NCI-H128 (cell line): ENCODE measurements at regions not wholly inside any gene's neighbourhood (a gene's known extent, or its start where the extent isn't known, plus 50 kb on each side); places are given as distances from the start of the nearest gene placed in this dataset.
A peak's percentile ranks its signal among the peaks of the same experiment; 100 is the strongest.
"Not testable (repeated sequence)": the region's sequence is repeated elsewhere in the genome, so short reads cannot be mapped to it uniquely, and the experiment has no call there.

ENCODE experiments used
- DNase-seq: peaks from one replicate; lab custom pipeline; 2025; ENCODE audit not compliant: unreplicated experiment; lab: John Stamatoyannopoulos, UW

DNA sequence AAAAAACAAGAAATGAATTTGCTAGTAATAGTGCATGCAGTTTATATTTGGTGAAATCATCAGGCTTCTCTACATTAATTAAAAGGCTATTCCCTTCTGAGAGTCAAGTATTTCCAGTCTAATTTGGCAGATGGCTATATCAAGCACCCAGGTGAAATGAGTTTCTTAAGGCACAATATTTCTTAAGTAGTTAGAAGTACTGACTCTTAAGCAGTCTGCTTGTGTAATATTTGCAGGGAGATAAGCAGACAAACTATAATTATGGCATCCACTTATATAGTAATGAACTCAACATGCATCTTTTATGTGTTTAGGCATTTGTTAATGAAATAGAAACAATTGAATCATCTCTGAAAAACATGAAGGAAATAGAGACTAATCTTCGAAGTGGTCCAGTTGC lies 189.2 kb downstream of the UTRN start:
- DNase-seq = no peak

DNA sequence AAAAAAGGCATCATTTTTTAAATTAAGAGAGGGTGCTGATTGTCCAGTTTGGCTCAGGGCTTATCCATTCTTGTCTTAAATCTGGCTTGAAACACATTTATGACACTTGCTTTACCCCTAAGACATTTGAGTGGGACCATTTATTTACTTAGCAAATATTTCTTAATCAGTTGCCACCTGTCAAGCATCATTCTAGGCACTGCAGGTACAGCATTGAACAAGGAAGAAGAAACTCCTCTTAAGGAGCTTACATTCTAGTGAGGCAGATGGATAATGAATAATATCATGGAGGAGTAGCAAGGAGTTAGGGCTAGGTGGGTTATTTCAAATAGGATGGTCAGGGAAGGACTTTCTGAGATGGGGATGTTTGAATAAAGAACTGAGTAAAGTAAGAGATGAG lies 189.8 kb downstream of the UTRN start:
- DNase-seq = no peak

DNA sequence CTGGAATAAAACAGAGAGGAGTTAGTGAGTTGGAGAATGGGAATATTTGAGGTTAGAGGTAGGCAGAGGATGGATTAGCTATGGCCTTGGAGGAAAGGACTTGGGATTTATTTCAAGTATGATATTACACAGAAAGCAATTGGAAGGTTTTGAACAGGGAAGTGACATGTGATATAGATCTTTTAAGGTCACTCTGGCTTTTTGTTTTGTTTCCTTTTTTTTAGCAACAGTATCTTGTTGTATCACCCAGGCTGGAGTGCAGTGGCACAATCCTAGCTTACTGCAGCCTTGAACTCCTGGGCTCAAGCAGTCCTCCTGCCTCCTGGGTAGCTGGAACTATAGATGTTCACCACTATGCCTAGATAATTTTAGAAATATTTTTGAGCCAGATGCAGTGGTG lies 190.3 kb downstream of the UTRN start:
- no peak for DNase-seq

DNA sequence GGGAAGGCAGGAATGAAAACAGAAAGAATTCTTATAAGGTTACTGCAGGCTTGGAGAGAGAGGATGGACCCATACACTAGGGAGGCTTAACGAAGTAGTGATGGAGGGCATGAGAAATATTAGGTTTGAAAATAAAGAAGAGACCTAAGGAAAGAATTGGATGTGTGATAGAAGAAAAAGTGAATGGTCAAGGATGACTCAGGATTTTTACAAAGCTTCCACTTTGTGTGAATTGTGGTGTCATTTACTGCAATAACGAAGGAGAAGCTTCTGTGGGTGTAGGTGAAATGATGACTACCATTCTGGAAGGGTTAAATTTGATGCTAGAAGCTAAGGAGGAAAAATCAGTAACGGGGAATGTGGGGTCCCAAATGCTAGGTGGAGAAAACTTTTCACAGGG lies 191.2 kb downstream of the UTRN start:
- no peak for DNase-seq

DNA sequence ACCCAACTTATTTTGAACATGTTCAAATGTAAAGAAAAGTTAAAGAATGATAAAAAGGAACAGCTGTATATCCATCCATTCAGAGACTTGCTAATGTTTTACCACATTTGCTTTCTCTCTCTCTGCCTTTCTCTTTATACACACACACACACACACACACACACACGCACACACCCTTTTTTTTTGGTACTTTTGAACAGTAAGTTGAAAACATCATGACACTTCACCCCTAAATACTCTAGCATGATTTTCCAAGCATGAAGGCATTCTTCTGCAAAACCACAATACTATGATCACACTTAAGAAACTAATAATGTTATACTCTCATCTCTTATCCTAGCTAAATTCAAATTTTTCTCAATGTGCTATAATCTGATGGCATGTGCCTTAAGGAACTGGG lies 192.3 kb downstream of the UTRN start:
- DNase-seq = no peak

DNA sequence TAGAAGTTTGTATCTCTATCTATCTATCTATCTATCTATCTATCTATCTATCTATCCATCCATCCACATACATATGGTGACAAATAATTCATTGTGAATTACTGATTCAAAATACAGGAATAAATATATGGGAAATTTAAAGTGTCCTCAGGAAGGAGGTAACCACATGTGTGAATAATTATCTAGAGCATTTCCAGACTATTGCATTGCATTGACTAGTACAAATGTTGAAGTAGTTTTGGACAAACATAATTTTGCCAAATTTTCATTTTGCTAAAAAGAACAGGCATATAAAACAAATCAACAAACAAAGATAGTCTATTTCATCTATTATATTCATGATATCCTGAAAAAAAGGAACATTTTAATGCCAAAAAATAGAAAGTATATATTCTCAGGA lies 192.7 kb downstream of the UTRN start:
- no peak for DNase-seq

DNA sequence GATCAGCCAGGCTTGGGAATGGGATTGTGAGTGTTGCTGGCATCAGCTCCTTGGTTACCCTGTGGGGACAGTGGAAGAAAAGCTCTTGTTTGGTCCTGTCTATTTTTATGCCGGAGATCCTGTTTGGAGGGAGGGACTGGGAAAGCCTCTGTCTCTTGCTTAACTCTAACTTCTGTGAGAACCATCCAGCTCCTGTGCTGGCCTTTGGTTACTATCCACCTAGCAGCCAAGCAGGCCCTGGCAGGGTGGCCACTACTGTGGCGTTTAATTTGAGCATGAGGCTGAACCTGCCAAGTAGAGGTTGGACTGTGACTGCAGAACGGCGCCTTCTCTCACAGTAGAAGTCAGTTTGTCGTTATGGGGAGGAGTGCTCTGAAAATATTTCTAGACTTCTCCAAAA lies 193.3 kb downstream of the UTRN start:
- no peak for DNase-seq

DNA sequence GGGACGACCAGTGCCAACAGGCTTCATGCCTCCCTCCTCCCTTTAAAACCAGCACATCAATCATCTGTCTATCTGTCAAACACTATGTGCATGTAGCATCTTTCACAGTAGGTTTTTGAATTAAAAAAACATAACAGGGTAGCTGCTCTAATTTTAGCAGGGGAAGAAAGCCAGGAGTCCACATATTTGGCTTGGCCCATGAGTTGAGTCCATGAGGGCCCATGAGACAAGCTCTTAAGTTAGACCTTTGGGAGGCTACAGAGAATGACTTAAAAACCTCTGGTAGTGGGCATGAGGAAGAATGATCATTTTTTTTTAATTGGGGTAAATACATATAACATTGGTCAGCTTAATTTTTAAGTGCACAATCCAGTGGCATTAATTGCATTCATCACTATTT lies 194.9 kb downstream of the UTRN start:
- DNase-seq = no peak

DNA sequence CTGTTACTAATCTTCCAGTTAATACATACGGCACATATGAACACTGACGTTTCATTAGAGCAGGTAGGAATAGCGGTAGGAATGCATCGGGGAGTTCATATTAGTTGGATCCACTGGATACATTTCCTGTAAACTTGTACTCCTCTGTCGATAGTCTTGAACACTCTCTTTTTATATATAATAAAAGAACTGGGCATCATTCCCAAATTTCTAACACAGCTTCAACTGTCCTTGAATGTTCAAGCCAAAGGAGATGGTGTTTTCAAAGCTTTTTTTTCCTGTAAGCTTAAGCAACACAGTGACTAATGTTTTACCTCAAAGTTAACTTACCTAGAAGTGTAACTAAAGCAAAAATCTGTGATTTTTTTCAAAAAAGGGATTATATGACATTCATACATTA lies 195.3 kb downstream of the UTRN start:
- no peak for DNase-seq

DNA sequence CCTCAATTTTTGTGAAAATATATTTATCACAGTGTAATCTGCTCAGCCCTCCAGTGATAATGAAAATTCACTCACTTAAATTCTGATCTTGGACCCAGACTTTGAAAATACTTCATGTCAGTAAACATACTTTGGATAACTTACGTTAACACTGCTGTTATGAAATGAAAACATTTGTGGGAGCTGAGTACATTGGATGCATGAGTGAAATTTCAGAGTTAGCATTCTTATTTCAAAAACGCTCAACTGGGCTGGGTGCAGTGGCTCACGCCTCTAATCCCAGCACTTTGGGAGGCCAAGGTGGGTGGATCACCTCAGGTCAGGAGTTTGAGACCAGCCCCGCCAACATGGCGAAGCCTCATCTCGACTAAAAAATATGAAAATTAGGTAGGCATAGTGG lies 196.4 kb downstream of the UTRN start:
- no peak for DNase-seq

DNA sequence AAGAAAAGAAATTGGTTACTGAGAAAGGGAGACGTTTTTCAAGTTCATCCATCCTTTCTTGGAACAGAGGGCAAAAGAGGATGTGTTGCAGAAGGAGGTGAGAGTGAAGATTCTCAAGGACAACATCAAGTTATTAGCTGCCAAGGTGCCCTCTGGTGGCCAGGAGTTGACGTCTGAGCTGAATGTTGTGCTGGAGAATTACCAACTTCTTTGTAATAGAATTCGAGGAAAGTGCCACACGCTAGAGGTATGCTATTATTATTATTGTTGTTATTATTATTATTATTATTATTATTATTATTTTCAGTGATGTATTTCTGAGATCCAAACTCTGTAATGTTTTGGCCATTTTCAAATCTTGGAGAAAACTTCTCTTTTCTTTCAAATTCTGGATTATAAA lies 197.0 kb downstream of the UTRN start:
- DNase-seq = peak; percentile 17

DNA sequence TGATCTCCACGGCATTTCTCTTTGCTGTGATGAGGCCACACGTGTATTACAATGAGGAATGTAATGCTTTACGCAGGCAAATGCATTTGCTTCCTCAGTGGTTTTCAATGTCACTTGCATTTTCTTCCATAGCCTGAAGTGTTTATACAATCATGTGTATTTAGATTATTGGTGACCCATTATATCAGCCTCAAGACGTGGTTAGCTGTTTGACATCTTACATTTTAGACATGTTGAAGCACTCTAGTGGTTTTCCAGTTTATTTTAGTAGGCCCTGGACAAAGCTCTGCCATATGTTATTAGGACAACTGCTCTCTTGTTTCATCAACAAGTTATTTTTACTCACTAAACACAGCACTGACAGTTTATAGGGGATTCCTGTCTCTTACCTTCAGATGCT lies 200.4 kb downstream of the UTRN start:
- DNase-seq = no peak

DNA sequence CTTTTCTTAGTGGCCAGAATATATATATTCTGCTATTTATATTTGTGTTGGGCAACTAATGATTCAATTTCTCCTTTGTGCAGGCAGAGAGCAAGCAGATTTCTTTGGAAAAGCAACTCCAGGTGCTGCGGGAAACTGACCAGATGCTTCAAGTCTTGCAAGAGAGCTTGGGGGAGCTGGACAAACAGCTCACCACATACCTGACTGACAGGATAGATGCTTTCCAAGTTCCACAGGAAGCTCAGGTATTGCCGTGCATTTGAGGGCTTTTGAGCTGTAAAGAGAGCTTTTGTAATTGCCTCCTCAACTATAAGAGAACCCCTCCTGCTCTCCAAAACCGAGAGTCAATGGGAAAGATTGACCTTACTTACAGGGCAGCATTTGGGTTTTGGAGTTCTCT lies 203.5 kb downstream of the UTRN start:
- DNase-seq = no peak

DNA sequence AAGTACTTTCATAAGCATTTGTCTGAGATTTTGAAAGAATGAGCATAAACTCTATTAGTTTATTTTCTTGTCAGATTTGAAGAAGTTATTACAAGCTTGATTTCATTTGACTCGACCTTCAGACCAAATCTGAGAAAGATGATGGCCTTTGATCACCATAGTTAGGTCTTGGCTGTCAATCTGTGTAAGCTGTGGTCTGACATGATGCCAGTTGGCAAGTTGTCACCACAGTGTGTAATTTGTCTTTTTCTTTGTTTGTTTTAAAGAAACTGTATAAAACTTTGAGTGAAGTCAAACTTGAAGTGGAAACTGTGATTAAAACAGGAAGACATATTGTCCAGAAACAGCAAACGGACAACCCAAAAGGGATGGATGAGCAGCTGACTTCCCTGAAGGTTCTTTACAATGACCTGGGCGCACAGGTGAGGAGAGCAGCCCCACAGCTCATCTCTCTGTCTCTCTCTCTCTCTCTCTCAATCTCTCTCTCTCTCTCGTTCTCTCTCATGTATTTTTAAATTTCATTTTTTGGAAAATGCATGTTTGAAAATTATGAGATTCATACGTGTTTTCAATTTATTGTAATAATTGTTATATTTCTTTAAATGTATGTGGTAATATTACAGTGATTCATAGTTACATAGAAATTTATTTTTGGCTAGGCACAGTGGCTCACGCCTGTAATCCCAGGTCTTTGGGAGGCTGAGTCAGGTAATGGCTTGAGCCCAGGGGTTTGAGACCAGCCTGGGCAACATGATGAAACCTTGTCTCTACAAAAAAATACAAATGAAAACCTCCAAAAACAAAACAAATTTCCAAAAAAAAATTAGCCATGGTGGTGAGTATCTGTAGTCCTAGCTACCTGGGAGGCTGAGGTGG lies 208.1 kb downstream of the UTRN start:
- no peak for DNase-seq

DNA sequence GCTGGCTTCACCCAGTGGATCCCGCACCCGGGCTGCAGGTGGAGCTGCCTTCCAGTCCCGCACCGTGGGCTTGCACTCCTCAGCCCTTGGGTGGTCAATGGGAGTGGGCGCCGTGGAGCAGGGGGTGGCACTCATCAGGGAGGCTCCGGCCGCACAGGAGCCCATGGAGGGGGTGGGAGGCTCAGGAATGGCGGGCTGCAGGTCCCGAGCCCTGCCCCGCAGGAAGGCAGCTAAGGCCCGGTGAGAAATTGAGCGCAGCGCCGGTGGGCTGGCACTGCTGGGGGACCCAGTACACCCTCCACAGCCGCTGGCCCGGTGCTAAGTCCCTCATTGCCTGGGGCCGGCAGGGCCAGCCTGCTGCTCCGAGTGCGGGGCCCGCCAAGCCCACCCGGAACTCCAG lies 209.9 kb downstream of the UTRN start:
- DNase-seq = not testable (repeated sequence)

DNA sequence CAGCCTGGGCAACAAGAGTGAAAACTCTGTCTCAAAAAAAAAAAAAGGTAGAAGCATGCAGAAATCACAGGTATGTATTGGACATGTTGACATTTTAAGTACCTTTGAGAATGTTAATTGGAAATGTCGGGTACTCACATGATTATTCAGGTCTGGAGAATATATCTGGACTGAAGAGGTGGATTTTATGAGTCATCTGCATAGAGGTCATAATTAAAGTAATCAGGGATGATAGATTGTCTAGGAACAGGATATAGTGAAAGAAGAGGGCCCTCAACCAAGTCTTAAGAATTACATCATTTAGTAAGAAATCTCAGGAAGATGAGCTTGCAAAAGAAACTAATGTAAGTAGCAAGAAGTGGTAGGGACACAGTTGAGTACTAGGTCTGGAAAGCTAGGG lies 212.5 kb downstream of the UTRN start:
- DNase-seq = no peak

DNA sequence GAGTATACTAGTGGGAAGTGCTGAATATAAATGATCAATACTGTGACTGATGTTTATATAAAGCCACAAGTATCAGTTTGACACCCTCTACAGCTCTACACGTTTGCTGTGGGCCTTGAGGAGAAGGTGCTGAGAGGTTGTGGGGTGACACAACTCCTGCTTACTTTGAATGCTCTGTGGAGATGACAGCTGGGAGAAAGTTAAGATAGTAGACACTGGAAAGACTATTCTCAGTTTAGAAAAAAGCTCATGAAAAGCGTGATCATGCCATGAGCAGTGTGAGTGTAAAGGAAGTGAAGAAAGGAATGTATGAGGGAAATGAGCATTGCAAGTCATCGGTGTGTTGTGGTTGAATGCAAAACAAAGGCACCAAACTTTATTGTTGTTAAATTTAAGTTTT lies 215.8 kb downstream of the UTRN start:
- DNase-seq = no peak

DNA sequence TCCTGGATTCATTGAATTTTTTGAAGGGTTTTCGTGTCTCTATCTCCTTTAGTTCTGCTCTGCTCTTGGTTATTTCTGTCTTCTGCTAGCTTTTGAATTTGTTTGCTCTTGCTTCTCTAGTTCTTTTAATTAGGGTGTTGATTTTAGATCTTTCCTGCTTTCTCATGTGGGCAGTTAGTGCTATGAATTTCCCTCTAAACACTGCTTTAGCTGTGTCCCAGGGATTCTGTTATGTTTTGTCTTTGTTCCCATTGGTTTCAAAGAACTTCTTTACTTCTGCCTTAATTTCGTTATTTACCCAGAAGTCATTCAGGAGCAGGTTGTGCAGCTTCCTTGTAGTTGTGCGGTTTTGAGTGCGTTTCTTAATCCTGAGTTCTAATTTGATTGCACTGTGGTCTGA lies 220.1 kb downstream of the UTRN start:
- DNase-seq = not testable (repeated sequence)

DNA sequence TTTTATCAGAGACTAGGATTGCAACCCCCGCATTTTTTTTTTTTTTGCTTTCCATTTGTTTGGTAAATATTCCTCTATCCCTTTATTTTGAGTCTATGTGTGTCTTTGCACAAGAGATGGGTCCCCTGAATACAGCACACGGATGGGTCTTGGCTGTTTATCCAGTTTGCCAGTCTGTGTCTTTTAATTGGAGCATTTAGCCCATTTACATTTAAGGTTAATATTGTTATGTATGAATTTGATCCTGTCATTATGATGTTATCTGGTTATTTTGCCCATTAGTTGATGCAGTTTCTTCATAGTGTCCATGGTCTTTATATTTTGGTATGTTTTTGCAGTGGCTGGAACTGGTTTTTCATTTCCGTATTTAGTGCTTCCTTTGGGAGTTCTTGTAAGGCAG lies 220.9 kb downstream of the UTRN start:
- DNase-seq = not testable (repeated sequence)

DNA sequence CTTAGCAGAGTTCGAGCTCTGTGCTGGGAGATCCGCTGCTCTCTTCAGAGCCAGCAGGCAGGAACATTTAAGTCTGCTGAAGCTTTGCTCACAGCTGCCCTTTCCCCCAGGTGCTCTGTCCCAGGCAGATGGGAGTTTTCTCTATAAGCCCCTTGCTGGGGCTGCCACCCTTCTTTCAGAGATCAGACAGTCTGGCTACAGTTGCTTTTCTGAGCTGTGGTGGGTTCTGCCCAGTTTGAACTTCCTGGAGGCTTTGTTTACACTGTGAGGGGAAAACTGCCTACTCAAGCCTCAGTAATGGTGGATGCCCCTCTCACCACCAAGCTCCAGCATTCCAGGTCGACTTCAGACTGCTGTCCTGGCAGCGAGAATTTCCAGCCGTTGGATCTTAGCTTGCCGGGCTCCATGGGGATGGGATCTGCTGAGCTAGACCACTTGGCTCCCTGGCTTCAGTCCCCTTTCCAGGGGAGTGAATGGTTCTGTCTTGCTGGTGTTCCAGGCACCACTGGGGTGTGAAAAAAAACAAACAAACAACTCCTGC lies 222.7 kb downstream of the UTRN start:
- DNase-seq = not testable (repeated sequence)

DNA sequence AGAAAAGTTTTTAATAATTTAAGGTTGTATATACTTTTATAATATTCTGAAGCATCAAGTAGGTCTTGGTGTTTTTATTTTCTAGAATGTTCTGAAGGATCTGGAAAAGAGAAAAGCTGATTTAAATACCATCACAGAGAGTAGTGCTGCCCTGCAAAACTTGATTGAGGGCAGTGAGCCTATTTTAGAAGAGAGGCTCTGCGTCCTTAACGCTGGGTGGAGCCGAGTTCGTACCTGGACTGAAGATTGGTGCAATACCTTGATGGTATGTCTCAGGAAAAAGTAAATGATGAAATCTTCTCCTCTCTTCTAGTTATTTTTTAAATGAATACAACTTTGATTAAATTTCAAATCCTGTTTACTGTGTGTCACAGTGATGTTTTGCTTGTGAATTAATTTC lies 225.7 kb downstream of the UTRN start:
- no peak for DNase-seq

DNA sequence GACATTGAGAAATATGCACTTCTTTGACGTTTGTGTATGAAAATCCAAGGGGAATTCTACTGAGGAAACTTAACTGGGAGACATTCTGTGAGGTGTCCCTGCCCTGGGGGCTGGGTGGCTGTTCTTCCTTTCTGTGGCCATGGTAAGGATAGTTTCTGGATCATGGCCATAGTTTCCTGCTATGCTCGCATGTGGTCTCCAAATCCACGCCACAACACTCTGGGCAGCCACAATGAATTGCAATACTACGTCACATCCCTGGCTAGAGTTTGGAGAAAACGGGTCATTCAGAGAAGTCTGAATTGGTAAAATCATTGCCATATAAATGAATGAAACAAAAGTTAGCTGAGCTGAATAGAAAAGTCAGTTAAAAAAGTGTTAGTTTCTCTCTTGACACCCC lies 230.6 kb downstream of the UTRN start:
- no peak for DNase-seq

DNA sequence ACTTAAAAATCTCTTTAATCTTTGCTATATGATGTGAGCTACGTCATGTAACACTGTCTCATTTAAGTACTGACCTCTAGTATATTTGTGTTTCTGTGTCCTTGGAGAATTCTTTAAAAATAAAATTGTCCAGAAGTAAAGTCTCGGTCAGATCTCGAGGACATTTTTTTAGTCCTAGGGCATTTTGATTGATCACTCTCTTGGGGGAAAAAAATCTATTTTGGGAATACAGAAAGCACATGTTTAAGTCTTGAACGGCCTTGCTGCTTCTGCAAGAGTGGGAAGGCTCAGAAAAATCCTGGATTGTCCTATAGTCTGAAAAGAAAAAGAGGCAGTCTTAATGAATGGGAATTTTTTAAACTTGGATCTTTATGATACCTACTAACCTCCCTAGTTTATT lies 234.3 kb downstream of the UTRN start:
- no peak for DNase-seq
